ENCODE measurements at regions not wholly inside any gene's neighbourhood (a gene's known extent, or its start where the extent isn't known, plus 50 kb on each side); places are given as distances from the start of the nearest gene placed in this dataset.

GRCh38 chr7:119132436-119132835 lies 907.9 kb downstream of the ANKRD7 start:
- TF ChIP-seq POLR2A (IDR thresholded peaks at IDR 0.05) (no peak), CTCF (IDR thresholded peaks at IDR 0.05) (no peak)

All from heart left ventricle (tissue), 13 donors.